GM19025 (cell line): ENCODE measurements at regions not wholly inside any gene's neighbourhood (a gene's known extent, or its start where the extent isn't known, plus 50 kb on each side); places are given as distances from the start of the nearest gene placed in this dataset.

Experiments
- ATAC-seq: cut with Tn5 transposase; IDR thresholded peaks from one replicate; pipeline ENCODE4 v1.9.1; 2021; ENCODE audit warnings: mild to moderate bottlenecking, low read depth, moderate library complexity; ENCODE audit not compliant: unreplicated experiment

- ATAC-seq, result no peak
Measured at GRCh38 chr16:5504064-5504781, 406.6 kb upstream of the EEF2KMT start.

GRCh38 chr16:5502944-5503343 is 405.3 kb upstream of the EEF2KMT start:
- no peak for ATAC-seq

- no peak for ATAC-seq
Measured at GRCh38 chr16:5502467-5502869, 404.9 kb upstream of the EEF2KMT start.

GRCh38 chr16:5500526-5500925 is 402.9 kb upstream of the EEF2KMT start:
- ATAC-seq, result no peak

GRCh38 chr16:5498562-5498961 is 401.0 kb upstream of the EEF2KMT start:
- no peak for ATAC-seq

GRCh38 chr16:5496013-5496412 is 398.4 kb upstream of the EEF2KMT start:
- ATAC-seq, result no peak

- no peak for ATAC-seq
Measured at GRCh38 chr16:5490499-5490898, 392.9 kb upstream of the EEF2KMT start.

- no peak for ATAC-seq
Measured at GRCh38 chr16:5488581-5488980, 391.0 kb upstream of the EEF2KMT start.

- no peak for ATAC-seq
Measured at GRCh38 chr16:5487728-5488127, 390.1 kb upstream of the EEF2KMT start.

- no peak for ATAC-seq
Measured at GRCh38 chr16:5482256-5482655, 384.7 kb upstream of the EEF2KMT start.

GRCh38 chr16:5480431-5481195 is 383.0 kb upstream of the EEF2KMT start:
- ATAC-seq, result no peak

- no peak for ATAC-seq
Measured at GRCh38 chr16:5479926-5480325, 382.3 kb upstream of the EEF2KMT start.

GRCh38 chr16:5478036-5478435 is 380.4 kb upstream of the EEF2KMT start:
- no peak for ATAC-seq

GRCh38 chr16:5477251-5477650 is 379.7 kb upstream of the EEF2KMT start:
- ATAC-seq, result no peak

- no peak for ATAC-seq
Measured at GRCh38 chr16:5472552-5472951, 375.0 kb upstream of the EEF2KMT start.

- ATAC-seq, result no peak
Measured at GRCh38 chr16:5468488-5468887, 370.9 kb upstream of the EEF2KMT start.

- no peak for ATAC-seq
Measured at GRCh38 chr16:5467552-5467951, 370.0 kb upstream of the EEF2KMT start.

- ATAC-seq, result no peak
Measured at GRCh38 chr16:5466551-5466950, 369.0 kb upstream of the EEF2KMT start.

- no peak for ATAC-seq
Measured at GRCh38 chr16:5465714-5466113, 368.1 kb upstream of the EEF2KMT start.

GRCh38 chr16:5463820-5464219 is 366.2 kb upstream of the EEF2KMT start:
- ATAC-seq, result no peak

- ATAC-seq, result no peak
Measured at GRCh38 chr16:5461574-5461973, 364.0 kb upstream of the EEF2KMT start.

GRCh38 chr16:5461141-5461540 is 363.5 kb upstream of the EEF2KMT start:
- no peak for ATAC-seq
